ENCODE measurements at regions not wholly inside any gene's neighbourhood (a gene's known extent, or its start where the extent isn't known, plus 50 kb on each side); places are given as distances from the start of the nearest gene placed in this dataset.

GRCh38 chr15:81784751-81785150, 261.1 kb downstream of the MEX3B start:
- no peak for FAIRE-seq
- no peak for DNase-seq (ENCODE audit: low read depth in 1 of 2, low spot score in 1 of 2)
- H3K9me3 ChIP-seq: no peaks in the 10 kb centered on the region
- no peak overlapping the region for H3K27ac ChIP-seq
- POLR2A ChIA-PET: no interaction called here
- no peak overlapping the region for H3K4me3 ChIP-seq
- no peak for TF ChIP-seq NR3C1 (IDR thresholded peaks at IDR 0.05)
- TF ChIP-seq HOXB5 (CRISPR knock-in tag; IDR thresholded peaks at IDR 0.05): no peak
- no peak for TF ChIP-seq POLR2A (IDR thresholded peaks at IDR 0.05; ENCODE audit: low read length)
- TF ChIP-seq HDAC2 (IDR thresholded peaks at IDR 0.05): no peak
- TF ChIP-seq BHLHE40 (IDR thresholded peaks at IDR 0.05; ENCODE audit: low read depth, low read length): no peak
- TF ChIP-seq EHF (CRISPR knock-in tag; IDR thresholded peaks at IDR 0.05): no peak
- TF ChIP-seq JUN (IDR thresholded peaks at IDR 0.05): no peak
- TF ChIP-seq REST (IDR thresholded peaks at IDR 0.05): no peak
- no peak for TF ChIP-seq ATOH8 (CRISPR knock-in tag; IDR thresholded peaks at IDR 0.05; ENCODE audit: low read depth)
- TF ChIP-seq HOXB13 (CRISPR knock-in tag; IDR thresholded peaks at IDR 0.05; ENCODE audit: low read depth): no peak
- no peak for TF ChIP-seq E2F6 (IDR thresholded peaks at IDR 0.05; ENCODE audit: borderline replicate concordance, low read depth)
- no peak for TF ChIP-seq USF2 (IDR thresholded peaks at IDR 0.05)
- no peak for TF ChIP-seq BCL3 (IDR thresholded peaks at IDR 0.05)
- TF ChIP-seq HES2 (IDR thresholded peaks at IDR 0.05): no peak
- TF ChIP-seq MAX (IDR thresholded peaks at IDR 0.05): no peak
- TF ChIP-seq SMC3 (IDR thresholded peaks at IDR 0.05): no peak
- TF ChIP-seq EHMT2 (IDR thresholded peaks at IDR 0.05; ENCODE audit: low read depth): no peak
- no peak for TF ChIP-seq TFCP2L1 (CRISPR knock-in tag; IDR thresholded peaks at IDR 0.05)
- TF ChIP-seq ZNF302 (CRISPR knock-in tag; IDR thresholded peaks at IDR 0.05): no peak
- TF ChIP-seq FOSB (CRISPR knock-in tag; IDR thresholded peaks at IDR 0.05): no peak
- CTCF ChIA-PET: interaction anchor here (1.2 to 1.5 kb wide), 2 partner anchors 18 to 20 kb away, joined by 3 to 4 read pairs; no protein-coding TSS in a partner anchor
- ATAC-seq: no peak
- H3K4me1 ChIP-seq: no peaks in the 10 kb centered on the region
- H3K4me2 ChIP-seq: no peak overlapping the region
- 0% methylated on average over 6 of the region's 6 CpGs for WGBS (ENCODE audit: missing lambda C conversion rate)

GRCh38 chr15:81783586-81783985, 262.2 kb downstream of the MEX3B start:
- FAIRE-seq: no peak
- H3K4me1 ChIP-seq: no peaks in the 10 kb centered on the region

More at GRCh38 chr15:81783586-81783985, 262.2 kb downstream of the MEX3B start:
- no peak for DNase-seq (ENCODE audit: low read depth in 1 of 2, low spot score in 1 of 2)
- H3K9me3 ChIP-seq: no peaks in the 10 kb centered on the region
- no peak for TF ChIP-seq CHD2 (IDR thresholded peaks at IDR 0.05; ENCODE audit: low read length, partially characterized antibody)
- no peak for TF ChIP-seq FOXS1 (CRISPR knock-in tag; IDR thresholded peaks at IDR 0.05)
- no peak for TF ChIP-seq RARB (CRISPR knock-in tag; IDR thresholded peaks at IDR 0.05)
- no peak for TF ChIP-seq POLR2A (IDR thresholded peaks at IDR 0.05; ENCODE audit: low read length)
- no peak for TF ChIP-seq HMGXB4 (CRISPR knock-in tag; IDR thresholded peaks at IDR 0.05; ENCODE audit: borderline replicate concordance)
- TF ChIP-seq JUNB (IDR thresholded peaks at IDR 0.05): no peak
- TF ChIP-seq RCOR1 (IDR thresholded peaks at IDR 0.05; ENCODE audit: low read depth, low read length): no peak
- no peak for TF ChIP-seq HEYL (CRISPR knock-in tag; IDR thresholded peaks at IDR 0.05)
- no peak for TF ChIP-seq RNF2 (IDR thresholded peaks at IDR 0.05; ENCODE audit: borderline replicate concordance, low read depth)
- no peak overlapping the region for H3K4me2 ChIP-seq
- no peak for ATAC-seq
- WGBS (ENCODE audit: missing lambda C conversion rate): 4% methylated on average over 3 of the region's 3 CpGs
- CTCF ChIA-PET: no interaction called here
- H3K4me3 ChIP-seq: no peak overlapping the region
- POLR2A ChIA-PET: no interaction called here
- no peak overlapping the region for H3K27ac ChIP-seq

Data from A549 (cell line).